Stimulated activated CD4-positive, alpha-beta T cell treated with anti-CD3 and anti-CD28 coated beads, Interleukin-4, amount 100 ng/mL, for 24 hours (primary cell): ENCODE measurements at regions not wholly inside any gene's neighbourhood (a gene's known extent, or its start where the extent isn't known, plus 50 kb on each side); places are given as distances from the start of the nearest gene placed in this dataset.

Experiments used
- DNase-seq: peaks from one replicate; pipeline ENCODE4 v3.0.0-alpha.2; 2020

- DNase-seq, result no peak
Measured at GRCh38 chr2:236317938-236318396, 53.8 kb upstream of the ASB18 start.

GRCh38 chr2:236318401-236318800 lies 54.2 kb upstream of the ASB18 start:
- no peak for DNase-seq

GRCh38 chr2:236319036-236319435 lies 54.8 kb upstream of the ASB18 start:
- no peak for DNase-seq

- DNase-seq, result no peak
Measured at GRCh38 chr2:236321415-236321814, 57.2 kb upstream of the ASB18 start.

GRCh38 chr2:236333417-236334121 lies 69.4 kb upstream of the ASB18 start:
- DNase-seq, result no peak

GRCh38 chr2:236334122-236334876 lies 70.1 kb upstream of the ASB18 start:
- no peak for DNase-seq

- no peak for DNase-seq
Measured at GRCh38 chr2:236335696-236336574, 71.7 kb upstream of the ASB18 start.

- no peak for DNase-seq
Measured at GRCh38 chr2:236336575-236337464, 72.6 kb upstream of the ASB18 start.

GRCh38 chr2:236337465-236338325 lies 73.5 kb upstream of the ASB18 start:
- no peak for DNase-seq

- no peak for DNase-seq
Measured at GRCh38 chr2:236338495-236339184, 74.4 kb upstream of the ASB18 start.

GRCh38 chr2:236340251-236340650 lies 76.0 kb upstream of the ASB18 start:
- no peak for DNase-seq

- DNase-seq, result no peak
Measured at GRCh38 chr2:236341067-236341466, 76.9 kb upstream of the ASB18 start.

- DNase-seq, result no peak
Measured at GRCh38 chr2:236341721-236342120, 77.5 kb upstream of the ASB18 start.

GRCh38 chr2:236342507-236342906 lies 78.3 kb upstream of the ASB18 start:
- DNase-seq, result no peak

GRCh38 chr2:236342951-236343350 lies 78.7 kb upstream of the ASB18 start:
- DNase-seq, result no peak

GRCh38 chr2:236343400-236344161 lies 79.4 kb upstream of the ASB18 start:
- DNase-seq, result peak; percentile 51

GRCh38 chr2:236344446-236344845 lies 80.2 kb upstream of the ASB18 start:
- no peak for DNase-seq

GRCh38 chr2:236345081-236345714 lies 81.0 kb upstream of the ASB18 start:
- DNase-seq, result no peak

- no peak for DNase-seq
Measured at GRCh38 chr2:236346366-236346765, 82.2 kb upstream of the ASB18 start.
